ENCODE measurements at regions not wholly inside any gene's neighbourhood (a gene's known extent, or its start where the extent isn't known, plus 50 kb on each side); places are given as distances from the start of the nearest gene placed in this dataset.

- DNase-seq (ENCODE audit: low spot score): no peak
Measured at GRCh38 chr5:61823781-61824180, 482.2 kb upstream of the KIF2A start.

DNA sequence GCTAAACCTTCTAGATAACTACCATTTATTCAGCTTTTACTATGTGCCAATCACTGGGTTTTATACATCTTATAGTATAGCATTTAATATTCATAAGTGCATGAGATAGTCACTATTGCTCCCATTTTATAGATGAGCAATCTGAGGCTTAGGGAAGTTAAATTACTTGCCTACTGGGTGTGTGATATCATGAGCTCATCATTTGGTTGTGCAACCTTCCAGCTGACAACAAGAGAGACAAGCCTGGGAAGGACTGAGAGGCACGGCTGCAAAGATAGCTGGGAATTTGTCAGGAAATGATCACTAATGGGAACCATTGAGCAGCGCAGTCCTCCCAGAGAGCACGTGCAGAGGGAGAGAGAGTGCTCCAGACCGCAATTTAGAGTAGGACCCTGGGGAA, 481.6 kb upstream of the KIF2A start:
- DNase-seq (ENCODE audit: low spot score): no peak

- no peak for DNase-seq (ENCODE audit: low spot score)
Measured at GRCh38 chr5:61827445-61827975, 478.5 kb upstream of the KIF2A start.

DNA sequence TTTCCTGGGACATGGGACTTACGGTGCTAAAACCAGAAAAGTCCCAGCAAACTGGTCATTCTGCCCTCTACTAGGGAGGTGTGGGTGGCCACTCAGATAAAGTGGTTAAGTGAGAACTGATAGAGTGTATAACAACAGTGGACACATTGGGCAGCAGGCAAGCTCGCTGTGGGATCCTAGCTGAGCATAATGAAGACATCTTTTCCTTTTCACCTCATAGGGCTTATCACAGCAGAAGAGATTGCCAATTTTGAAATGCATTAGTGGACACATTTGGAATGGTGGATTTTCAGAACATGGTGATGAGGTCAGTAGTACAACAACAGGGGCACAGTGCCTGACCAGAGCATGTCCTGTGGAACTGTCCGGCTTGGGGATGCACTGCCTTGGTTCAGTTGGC, 477.1 kb upstream of the KIF2A start:
- DNase-seq (ENCODE audit: low spot score): no peak

DNA sequence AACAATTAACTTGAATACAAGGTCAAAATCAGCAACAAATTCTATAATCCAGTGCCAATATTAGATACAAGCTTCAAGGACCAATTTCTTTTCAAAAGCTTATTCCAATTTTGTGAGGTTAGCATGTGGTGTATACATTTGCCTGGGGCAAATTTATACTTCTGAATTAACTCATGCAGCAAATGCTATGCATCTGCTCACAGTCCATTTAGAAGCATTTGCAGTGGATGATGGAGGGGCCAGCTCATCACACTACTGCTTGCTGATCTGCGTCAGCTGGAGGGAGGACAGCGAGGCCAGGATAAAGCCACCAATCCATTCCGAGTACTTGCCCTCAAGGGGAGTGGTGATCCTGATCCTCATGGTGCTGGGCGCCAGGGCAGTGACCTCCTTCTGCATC, 474.3 kb upstream of the KIF2A start:
- no peak for DNase-seq (ENCODE audit: low spot score)

DNA sequence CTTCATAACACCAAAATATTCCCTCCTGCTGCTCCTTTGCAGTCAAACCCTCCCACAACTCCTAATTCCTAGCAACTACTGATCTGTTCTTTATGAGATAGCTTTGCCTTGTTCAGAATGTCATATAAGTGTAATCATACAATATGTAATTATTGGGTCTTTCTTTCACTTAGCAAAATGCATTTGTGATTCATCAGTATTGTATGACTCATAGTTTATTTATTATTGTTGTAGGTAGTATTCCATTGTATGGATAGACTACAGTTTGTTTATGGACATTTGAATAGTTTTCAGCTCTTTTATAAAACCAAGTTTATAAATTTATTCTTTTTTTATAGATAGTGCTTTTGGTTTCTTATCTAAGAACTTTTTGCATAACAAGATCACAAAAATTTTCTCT, 468.2 kb upstream of the KIF2A start:
- no peak for DNase-seq (ENCODE audit: low spot score)

DNA sequence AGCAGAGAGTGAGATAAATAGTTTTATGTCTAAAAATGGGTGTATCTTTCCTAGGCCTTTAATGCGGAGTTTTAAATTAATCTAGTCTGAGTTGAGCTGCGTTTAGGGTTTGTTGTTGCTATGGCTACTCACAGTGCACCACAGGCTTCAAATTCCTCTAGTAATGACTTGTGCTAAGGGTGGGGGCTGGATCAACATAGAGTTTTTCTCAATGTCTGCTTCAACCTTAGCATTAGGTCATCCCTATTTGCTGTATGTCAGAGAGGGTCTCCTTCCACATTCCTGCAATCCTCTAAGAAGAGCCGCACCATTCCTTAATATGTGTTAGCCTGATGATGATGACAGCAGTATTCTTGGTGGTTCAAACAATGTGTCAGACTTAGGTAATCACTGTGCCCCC, 465.6 kb upstream of the KIF2A start:
- no peak for DNase-seq (ENCODE audit: low spot score)

DNA sequence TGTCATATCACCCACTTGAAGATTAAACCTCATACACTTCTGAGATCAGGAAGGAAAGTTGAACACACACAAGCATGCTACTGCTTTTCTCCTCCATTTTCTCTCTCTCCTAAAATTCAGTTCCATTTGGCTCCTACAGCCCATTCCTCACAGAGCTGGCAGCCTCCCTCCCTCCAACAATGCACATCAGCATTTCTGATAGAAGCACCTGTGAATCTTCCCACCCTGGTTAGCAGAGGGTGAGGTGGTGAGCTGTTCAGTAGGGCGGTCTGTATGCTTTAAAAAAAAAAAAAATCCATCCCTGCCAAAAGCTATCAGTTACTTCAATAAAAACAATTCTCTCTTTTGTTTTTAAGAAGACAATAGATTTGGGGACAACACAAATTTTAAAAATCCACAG, 463.2 kb upstream of the KIF2A start:
- no peak for DNase-seq (ENCODE audit: low spot score)

- DNase-seq (ENCODE audit: low spot score): no peak
Measured at GRCh38 chr5:61850696-61851095, 455.3 kb upstream of the KIF2A start.

DNA sequence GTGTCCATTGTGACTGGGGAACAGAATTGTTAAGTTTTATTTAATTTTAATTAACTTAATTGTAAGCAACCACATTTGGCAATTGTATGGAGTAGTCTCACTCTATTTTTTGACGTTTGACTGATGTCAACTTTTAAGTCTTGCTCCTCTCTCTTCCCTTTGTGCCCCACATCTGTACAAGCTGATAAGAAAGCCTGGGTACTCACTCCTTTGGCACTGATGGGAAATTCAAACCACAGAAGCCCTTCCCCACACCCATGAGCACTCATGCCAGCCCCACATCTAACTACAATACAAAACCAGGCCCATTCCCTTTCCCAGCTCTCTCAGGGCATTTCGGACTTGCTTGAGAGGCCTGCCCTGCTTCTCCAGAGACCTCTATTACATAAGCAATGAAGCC, 451.5 kb upstream of the KIF2A start:
- no peak for DNase-seq (ENCODE audit: low spot score)

- no peak for DNase-seq (ENCODE audit: low spot score)
Measured at GRCh38 chr5:61860978-61861377, 445.0 kb upstream of the KIF2A start.

DNA sequence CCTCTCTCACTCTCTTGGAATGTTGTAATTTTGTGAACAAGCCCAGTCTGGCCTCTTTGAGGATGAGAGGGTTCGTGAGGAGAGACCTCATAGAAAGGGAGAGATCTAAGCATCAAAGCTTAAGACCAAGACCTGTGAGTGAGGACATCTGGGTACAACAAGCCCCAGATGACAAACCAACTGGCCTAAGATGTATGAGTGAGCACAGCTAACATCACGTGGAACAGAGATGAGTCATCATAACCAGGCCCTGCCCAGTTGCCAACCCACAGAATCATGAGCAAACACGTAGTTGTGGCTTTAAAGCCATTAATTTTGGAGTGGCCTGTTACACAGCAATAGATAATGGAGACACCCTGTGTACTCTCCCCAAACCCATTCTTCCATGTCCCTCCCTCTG, 439.1 kb upstream of the KIF2A start:
- no peak for DNase-seq (ENCODE audit: low spot score)

GRCh38 chr5:61869333-61869732, 436.7 kb upstream of the KIF2A start:
- no peak for DNase-seq (ENCODE audit: low spot score)

DNA sequence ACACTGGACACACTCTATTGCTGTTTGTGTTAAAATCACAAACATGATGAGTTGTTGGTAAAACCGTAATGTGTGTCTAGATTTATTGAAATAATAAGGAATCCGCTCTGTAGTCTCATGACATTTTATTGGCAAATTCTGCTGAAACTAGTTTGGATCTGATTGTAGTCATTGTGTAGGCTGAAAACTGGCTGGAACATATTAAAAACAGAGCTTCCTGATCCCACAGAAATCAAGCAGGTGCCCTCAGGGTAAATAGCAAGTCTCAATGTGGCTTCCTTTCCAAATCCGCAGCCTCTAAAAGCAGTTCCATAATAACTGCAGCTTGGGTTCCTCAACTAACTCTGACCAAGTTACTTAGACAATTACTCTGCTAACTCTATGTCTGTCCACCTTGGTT, 427.5 kb upstream of the KIF2A start:
- DNase-seq (ENCODE audit: low spot score): no peak

DNA sequence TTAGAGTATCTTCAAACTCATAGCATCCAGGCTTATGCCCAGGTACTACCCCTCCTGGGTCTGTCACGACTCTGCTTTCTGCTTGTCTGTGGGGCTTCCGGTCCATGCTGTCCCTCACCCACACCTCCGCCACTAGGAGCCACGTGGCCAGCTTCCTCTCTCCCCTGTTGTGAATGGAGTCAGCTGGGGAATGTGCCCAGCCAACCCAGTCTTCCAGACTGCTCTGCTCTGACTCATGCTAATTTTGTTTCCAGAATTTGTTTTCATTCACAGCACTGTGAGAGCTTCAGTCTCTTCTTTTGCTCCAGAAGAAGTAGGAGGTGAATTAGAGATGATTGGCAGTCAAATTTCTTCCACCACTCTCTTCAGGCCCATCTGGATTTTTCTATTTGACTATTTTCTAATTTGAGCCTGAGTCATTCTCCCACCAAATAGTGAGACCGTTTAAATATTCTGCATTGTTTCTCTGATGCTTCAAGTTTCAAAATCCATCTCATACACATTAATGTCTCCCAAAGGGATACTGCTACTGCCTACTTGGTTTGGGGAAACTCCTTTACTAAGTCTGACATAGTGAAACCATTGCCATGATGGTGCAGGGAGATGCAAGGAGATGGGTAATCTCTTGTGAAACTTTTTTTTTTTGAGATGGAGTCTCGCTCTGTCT, 424.1 kb upstream of the KIF2A start:
- peak; percentile 59 for DNase-seq (ENCODE audit: low spot score)

- DNase-seq (ENCODE audit: low spot score): peak; percentile 56
Measured at GRCh38 chr5:61882901-61883500, 423.0 kb upstream of the KIF2A start.

- no peak for DNase-seq (ENCODE audit: low spot score)
Measured at GRCh38 chr5:61884252-61884855, 421.7 kb upstream of the KIF2A start.

GRCh38 chr5:61886214-61886613, 419.8 kb upstream of the KIF2A start:
- DNase-seq (ENCODE audit: low spot score): no peak

DNA sequence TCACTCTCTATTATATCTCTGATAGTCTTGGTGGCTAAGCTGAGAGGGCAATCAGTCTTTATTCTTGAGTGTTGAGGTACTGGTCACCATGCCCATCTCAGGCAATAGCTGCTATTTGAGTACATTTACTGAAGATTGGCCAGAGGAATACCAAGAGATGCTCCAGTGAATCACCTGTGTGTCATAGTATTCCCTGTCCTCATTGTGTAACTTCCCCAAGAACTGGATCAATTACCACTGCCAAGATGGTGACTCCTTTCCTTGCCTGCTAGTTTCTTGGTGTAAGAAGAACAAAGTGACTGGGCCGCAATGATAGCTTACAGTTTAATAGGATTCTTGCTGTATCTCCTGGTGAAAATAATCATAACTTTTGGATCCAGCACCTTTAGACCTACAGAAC, 418.7 kb upstream of the KIF2A start:
- no peak for DNase-seq (ENCODE audit: low spot score)

GRCh38 chr5:61894046-61894445, 412.0 kb upstream of the KIF2A start:
- DNase-seq (ENCODE audit: low spot score): no peak

DNA sequence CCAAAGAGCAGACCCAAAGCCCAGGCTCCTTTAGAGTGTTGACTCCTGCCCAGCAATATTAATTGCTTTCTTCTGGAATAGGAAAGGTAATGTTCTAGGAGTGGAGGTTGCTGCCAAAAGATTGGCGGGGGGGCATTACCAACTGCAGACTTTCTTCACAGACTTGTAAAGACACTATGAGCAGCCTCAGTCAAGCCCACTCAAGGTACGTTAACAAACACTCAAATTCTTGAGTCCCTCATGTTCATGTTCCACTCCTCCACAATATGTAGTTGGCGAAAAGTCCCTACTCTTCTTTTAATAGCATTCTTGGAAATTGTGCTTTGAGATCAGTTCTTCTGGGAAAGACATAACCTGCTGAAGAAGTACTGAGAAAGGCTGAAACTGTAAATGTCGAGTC, 409.2 kb upstream of the KIF2A start:
- DNase-seq (ENCODE audit: low spot score): no peak

DNA sequence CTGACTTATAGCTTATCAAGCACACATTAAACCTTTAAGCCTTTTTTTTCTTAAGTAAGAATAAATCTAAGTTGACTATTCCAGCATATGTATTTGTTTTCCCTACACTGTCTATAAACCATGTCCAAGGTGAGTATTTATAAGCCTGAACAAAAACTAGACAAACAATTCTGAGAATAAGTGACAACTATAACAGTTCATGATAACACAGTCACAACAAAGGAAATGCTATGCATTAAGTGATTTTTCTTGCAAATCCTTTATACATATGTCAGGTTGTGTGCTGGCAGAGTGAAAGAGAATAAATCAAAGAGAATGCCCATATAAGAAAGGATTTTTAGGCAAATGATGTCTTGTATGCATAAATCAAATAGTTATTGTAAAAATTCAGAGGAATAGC, 408.8 kb upstream of the KIF2A start:
- no peak for DNase-seq (ENCODE audit: low spot score)

DNA sequence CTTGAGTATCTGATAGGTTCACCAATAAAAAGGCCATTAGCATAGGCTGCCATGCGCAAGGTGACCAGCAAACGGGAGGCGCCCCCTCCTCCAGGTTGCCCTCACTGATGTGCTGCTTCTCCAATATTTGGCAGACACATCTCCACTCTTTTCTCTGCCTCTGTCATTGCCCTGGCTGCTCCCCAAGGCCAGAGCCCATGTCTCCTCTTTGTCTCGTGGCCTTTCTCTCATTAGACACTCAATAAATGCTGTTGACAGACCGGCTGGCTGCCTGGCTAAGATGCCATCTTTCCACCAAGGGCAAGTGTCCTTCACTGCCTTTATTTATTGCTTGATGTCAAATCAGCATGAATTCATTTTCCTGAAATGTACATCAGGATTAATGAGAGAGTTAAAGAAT, 404.0 kb upstream of the KIF2A start:
- DNase-seq (ENCODE audit: low spot score): no peak

- no peak for DNase-seq (ENCODE audit: low spot score)
Measured at GRCh38 chr5:61904730-61905129, 401.3 kb upstream of the KIF2A start.

Measured in putamen (tissue), 1 donor.